Esophagus muscularis mucosa (tissue), 4 donors: ENCODE measurements at regions not wholly inside any gene's neighbourhood (a gene's known extent, or its start where the extent isn't known, plus 50 kb on each side); places are given as distances from the start of the nearest gene placed in this dataset.

Experiments
- DNase-seq: peaks from one replicate; pipeline ENCODE4 v3.0.0-alpha.2; 2017; ENCODE audit errors: extremely low spot score
- H3K27ac ChIP-seq, 4 donors: fragments of 200-600 bp; sonication (generic); replicated peaks in 1 of 4; 1 replicate in 3 of 4; 2 replicates in 1 of 4; pipeline ENCODE4 v1.5.1; 2016 to 2019; ENCODE audit warnings: mild to moderate bottlenecking in 1 of 4
- H3K27me3 ChIP-seq, 4 donors: fragments of 200-600 bp; sonication (generic); one replicate each; pipeline versions ENCODE4 v1.5.1 to v1.6.0; 2016 to 2019
- H3K36me3 ChIP-seq, 4 donors: fragments of 200-600 bp; sonication (generic); one replicate each; pipeline ENCODE4 v1.5.1; 2016 to 2019
- H3K4me1 ChIP-seq, 4 donors: fragments of 200-600 bp; sonication (generic); one replicate each; pipeline ENCODE4 v1.5.1; 2016 to 2019
- H3K4me3 ChIP-seq, 4 donors: fragments of 200-600 bp; sonication (generic); 1 replicate in 2 of 4; 2 replicates in 2 of 4; pipeline ENCODE4 v1.5.1; 2016 to 2019; ENCODE audit warnings: mild to moderate bottlenecking in 4 of 4, moderate library complexity in 1 of 4
- H3K9me3 ChIP-seq, 4 donors: fragments of 200-600 bp; sonication (generic); 1 replicate in 3 of 4; 2 replicates in 1 of 4; pipeline ENCODE4 v1.5.1; 2016 to 2019
- EP300 ChIP-seq: sonication (generic); formaldehyde crosslinking; IDR thresholded peaks from one replicate; pipeline ENCODE4 v1.6.1; 2017; ENCODE audit warnings: antibody characterized with exemption
- POLR2A ChIP-seq: fragments of 450-650 bp; IDR thresholded peaks from one replicate; pipeline ENCODE4 v1.6.1; 2017; ENCODE audit warnings: antibody characterized with exemption, moderate library complexity, mild to moderate bottlenecking, low read depth
- POLR2AphosphoS5 ChIP-seq, 2 donors: sonication (generic); formaldehyde crosslinking; IDR thresholded peaks; one replicate each; pipeline ENCODE4 v1.6.1; 2017; ENCODE audit warnings: antibody characterized with exemption in 2 of 2
- WGBS: methylation state at CpG from one replicate; pipeline ENCODE4 v1.1.5; 2018; 5-methylcytosine and 5-hydroxymethylcytosine counted together
- intact Hi-C: fragments of 100-400 bp; cut with DNase I; formaldehyde crosslinking; loops from one replicate; pipeline ENCODE4 v1.15.1; 2023
- TF ChIP-seq, protein P1 (sequence below), 3 experiments: fragments of 200-600 bp in 2 of 3; fragments of 450-650 bp in 1 of 3; sonication (generic) in 2 of 3; IDR thresholded peaks; one replicate each; pipeline ENCODE4 v1.5.1; 2017 to 2019; ENCODE audit warnings: antibody characterized with exemption in 3 of 3, mild to moderate bottlenecking in 2 of 3, moderate library complexity in 1 of 3

- no peak overlapping the region for H3K4me3 ChIP-seq
- H3K27ac ChIP-seq = no peak overlapping the region
- no peaks in the 10 kb centered on the region for H3K9me3 ChIP-seq
- no peaks in the 10 kb centered on the region for H3K36me3 ChIP-seq
- no peak for DNase-seq
- TF ChIP-seq POLR2A (no peak), POLR2AphosphoS5 (IDR thresholded peaks at IDR 0.05) (no peak), EP300 (no peak)
- TF ChIP-seq, protein P1, sequence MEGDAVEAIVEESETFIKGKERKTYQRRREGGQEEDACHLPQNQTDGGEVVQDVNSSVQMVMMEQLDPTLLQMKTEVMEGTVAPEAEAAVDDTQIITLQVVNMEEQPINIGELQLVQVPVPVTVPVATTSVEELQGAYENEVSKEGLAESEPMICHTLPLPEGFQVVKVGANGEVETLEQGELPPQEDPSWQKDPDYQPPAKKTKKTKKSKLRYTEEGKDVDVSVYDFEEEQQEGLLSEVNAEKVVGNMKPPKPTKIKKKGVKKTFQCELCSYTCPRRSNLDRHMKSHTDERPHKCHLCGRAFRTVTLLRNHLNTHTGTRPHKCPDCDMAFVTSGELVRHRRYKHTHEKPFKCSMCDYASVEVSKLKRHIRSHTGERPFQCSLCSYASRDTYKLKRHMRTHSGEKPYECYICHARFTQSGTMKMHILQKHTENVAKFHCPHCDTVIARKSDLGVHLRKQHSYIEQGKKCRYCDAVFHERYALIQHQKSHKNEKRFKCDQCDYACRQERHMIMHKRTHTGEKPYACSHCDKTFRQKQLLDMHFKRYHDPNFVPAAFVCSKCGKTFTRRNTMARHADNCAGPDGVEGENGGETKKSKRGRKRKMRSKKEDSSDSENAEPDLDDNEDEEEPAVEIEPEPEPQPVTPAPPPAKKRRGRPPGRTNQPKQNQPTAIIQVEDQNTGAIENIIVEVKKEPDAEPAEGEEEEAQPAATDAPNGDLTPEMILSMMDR (IDR thresholded peaks at IDR 0.05) = no peak
- H3K4me1 ChIP-seq = no peaks in the 10 kb centered on the region
- H3K27me3 ChIP-seq = peaks cover 0 to 3% (median 0%) of the 10 kb centered on the region in 4 donors
- 81% methylated on average over 9 of the region's 9 CpGs for WGBS
- intact Hi-C loops = no loop called here
Measured at GRCh38 chr3:18027161-18027939, 284.9 kb upstream of the TBC1D5 start.

GRCh38 chr3:18024715-18025114 is 282.3 kb upstream of the TBC1D5 start:
- no peaks in the 10 kb centered on the region for H3K4me1 ChIP-seq
- DNase-seq = no peak
- no peaks in the 10 kb centered on the region for H3K9me3 ChIP-seq
- no peaks in the 10 kb centered on the region for H3K36me3 ChIP-seq
- no peak overlapping the region for H3K27ac ChIP-seq
- no peak overlapping the region for H3K4me3 ChIP-seq
- intact Hi-C loops = no loop called here
- WGBS = 94% methylated on average over 3 of the region's 3 CpGs
- H3K27me3 ChIP-seq = peaks cover 0 to 6% (median 0%) of the 10 kb centered on the region in 4 donors
- TF ChIP-seq, protein P1 (IDR thresholded peaks at IDR 0.05) = no peak
- TF ChIP-seq POLR2A (no peak), EP300 (no peak)

DNA sequence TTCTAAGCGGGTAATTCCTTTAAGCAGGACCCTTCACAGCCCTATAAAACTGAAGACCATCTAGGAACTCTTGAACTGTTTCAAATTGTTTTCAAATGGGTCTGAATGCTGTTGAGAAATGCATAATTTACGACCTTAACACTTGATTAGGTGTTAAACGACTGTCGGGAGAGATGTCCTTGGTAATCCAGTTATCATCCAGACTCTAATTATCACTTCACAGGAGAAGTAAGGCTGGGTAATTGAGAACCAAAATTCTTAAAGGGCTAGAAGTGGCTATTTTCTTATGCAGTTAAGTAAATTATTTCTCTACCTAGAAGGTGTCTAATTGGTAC is 276.7 kb upstream of the TBC1D5 start:
- DNase-seq = no peak
- peaks cover 0 to 6% (median 0%) of the 10 kb centered on the region in 4 donors for H3K27me3 ChIP-seq
- H3K9me3 ChIP-seq = no peaks in the 10 kb centered on the region
- WGBS = 45% methylated on average over 4 of the region's 4 CpGs
- TF ChIP-seq, protein P1 (IDR thresholded peaks at IDR 0.05) = no peak
- no peak for TF ChIP-seq POLR2A
- TF ChIP-seq EP300 = no peak
- no peak for TF ChIP-seq POLR2AphosphoS5 (IDR thresholded peaks at IDR 0.05)
- no peaks in the 10 kb centered on the region for H3K36me3 ChIP-seq
- intact Hi-C loops = no loop called here
- no peaks in the 10 kb centered on the region for H3K4me1 ChIP-seq
- no peak overlapping the region for H3K27ac ChIP-seq
- no peak overlapping the region for H3K4me3 ChIP-seq

DNA sequence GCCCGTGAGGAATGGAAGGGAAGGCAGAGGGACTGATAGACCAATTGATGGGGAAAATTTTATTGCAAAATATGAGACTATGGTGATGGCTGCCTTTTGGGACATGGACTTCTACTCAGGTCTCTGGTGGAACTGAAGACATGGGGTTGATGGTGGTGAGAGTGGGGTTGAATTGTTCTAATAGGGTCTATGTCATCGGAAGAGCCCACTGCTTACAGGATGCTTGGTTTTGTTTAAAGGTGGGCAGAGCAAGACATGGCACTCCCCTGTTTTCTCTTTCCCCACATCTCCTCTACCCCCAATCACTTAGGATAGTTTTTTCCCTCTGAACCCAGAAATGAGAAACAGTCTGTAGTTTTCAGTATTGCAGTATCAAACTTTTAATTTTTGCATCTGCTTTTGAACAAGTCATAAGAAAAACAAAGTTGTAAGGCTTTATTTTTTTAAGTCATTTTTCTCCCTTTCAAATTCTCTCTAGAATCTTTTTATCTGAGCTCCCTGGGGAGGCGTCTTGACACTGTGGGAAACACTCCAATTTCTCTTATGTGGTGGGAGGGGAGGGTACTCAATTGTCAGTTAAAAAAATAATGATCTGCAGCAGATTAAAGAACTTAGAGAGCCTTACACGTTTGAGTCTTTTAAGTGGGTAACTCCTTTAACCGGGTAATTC is 276.2 kb upstream of the TBC1D5 start:
- DNase-seq = no peak

More for the DNA sequence above, 276.2 kb upstream of the TBC1D5 start:
- Histone ChIP-seq H3K27me3 (peaks cover 0 to 6% (median 0%) of the 10 kb centered on the region in 4 donors), H3K36me3 (no peaks in the 10 kb centered on the region), H3K27ac (no peak overlapping the region), H3K4me3 (no peak overlapping the region), H3K4me1 (no peaks in the 10 kb centered on the region), H3K9me3 (no peaks in the 10 kb centered on the region)
- WGBS = 58% methylated on average over 5 of the region's 5 CpGs
- TF ChIP-seq, protein P1 (IDR thresholded peaks at IDR 0.05) = no peak
- no peak for TF ChIP-seq POLR2AphosphoS5 (IDR thresholded peaks at IDR 0.05)
- no peak for TF ChIP-seq POLR2A
- TF ChIP-seq EP300 = no peak
- intact Hi-C loops = no loop called here
